Stomach (tissue), 8 donors: ENCODE measurements at regions not wholly inside any gene's neighbourhood (a gene's known extent, or its start where the extent isn't known, plus 50 kb on each side); places are given as distances from the start of the nearest gene placed in this dataset.

Experiments used
- DNase-seq, 2 donors: peaks; one replicate each; pipeline versions ENCODE4 v3.0.0 to v3.0.0-alpha.2; 2013 to 2019
- H3K27ac ChIP-seq, 5 donors: fragments of 200-600 bp in 4 of 5; sonication (generic) in 4 of 5; one replicate each; pipeline ENCODE4 v1.5.1; 2013 to 2019; ENCODE audit warnings: mild to moderate bottlenecking in 1 of 5, moderate library complexity in 1 of 5
- H3K27me3 ChIP-seq, 3 donors: fragments of 200-600 bp; sonication (generic); one replicate each; pipeline ENCODE4 v1.5.1; 2017 to 2019; ENCODE audit warnings: mixed run types in 1 of 3
- H3K36me3 ChIP-seq, 4 donors: fragments of 200-600 bp; sonication (generic); 1 replicate in 3 of 4; 2 replicates in 1 of 4; pipeline ENCODE4 v1.5.1; 2016 to 2019
- H3K4me1 ChIP-seq, 4 donors: fragments of 200-600 bp; sonication (generic); one replicate each; pipeline ENCODE4 v1.5.1; 2016 to 2019
- H3K4me3 ChIP-seq, 4 donors: fragments of 200-600 bp; sonication (generic) in 3 of 4; one replicate each; pipeline ENCODE4 v1.5.1; 2016 to 2019; ENCODE audit warnings: mild to moderate bottlenecking in 1 of 4
- H3K9me3 ChIP-seq, 4 donors: fragments of 200-600 bp; sonication (generic); one replicate each; pipeline ENCODE4 v1.5.1; 2016 to 2019
- CTCF ChIP-seq, 7 experiments: fragments of 450-650 bp in 4 of 7; fragments of 200-600 bp in 3 of 7; sonication (generic) in 3 of 7; IDR thresholded peaks; one replicate each; pipeline ENCODE4 v1.5.1; 2016 to 2019; ENCODE audit warnings: antibody characterized with exemption in 7 of 7, control low read depth in 2 of 7, mild to moderate bottlenecking in 1 of 7
- EP300 ChIP-seq: sonication (generic); formaldehyde crosslinking; IDR thresholded peaks from one replicate; pipeline ENCODE4 v1.6.1; 2017; ENCODE audit warnings: antibody characterized with exemption
- POLR2A ChIP-seq, 4 donors: fragments of 450-650 bp; IDR thresholded peaks; one replicate each; pipeline ENCODE4 v1.6.1; 2016; ENCODE audit warnings: antibody characterized with exemption in 4 of 4, control low read depth in 2 of 4, mild to moderate bottlenecking in 1 of 4, moderate library complexity in 1 of 4
- POLR2AphosphoS5 ChIP-seq, 3 donors: sonication (generic); formaldehyde crosslinking; IDR thresholded peaks; one replicate each; pipeline ENCODE4 v1.6.1; 2016; ENCODE audit warnings: antibody characterized with exemption in 3 of 3
- WGBS, 5 donors: extraction: QIAGEN DNeasy Blood & Tissue Kit in 3 of 5; methylation state at CpG; one replicate each; pipeline versions ENCODE4 v1.1.5 to v1.1.7; 2013 to 2018; 5-methylcytosine and 5-hydroxymethylcytosine counted together
- intact Hi-C: fragments of 100-400 bp; cut with DNase I; formaldehyde crosslinking; loops from one replicate; pipeline ENCODE4 v1.15.1; 2023; ENCODE audit warnings: low total_unique reads
- donor health status: healthy with polysubstance abuse.
- donor health status: Bipolar disorder and iron deficiency.
- donor health status: healthy.

- intact Hi-C loops = no loop called here
- Histone ChIP-seq H3K36me3 (no peaks in the 10 kb centered on the region), H3K27ac (no peak overlapping the region), H3K27me3 (no peaks in the 10 kb centered on the region), H3K4me1 (no peaks in the 10 kb centered on the region), H3K9me3 (no peaks in the 10 kb centered on the region), H3K4me3 (no peak overlapping the region)
- WGBS, 5 donors = 85 to 92% (median 86%) methylated on average over 2 of the region's 2 CpGs
- no peak for TF ChIP-seq POLR2AphosphoS5 (IDR thresholded peaks at IDR 0.05)
- TF ChIP-seq EP300 = no peak
- no peak for TF ChIP-seq POLR2A (IDR thresholded peaks at IDR 0.05)
- no peak for TF ChIP-seq CTCF (IDR thresholded peaks at IDR 0.05)
- DNase-seq = no peak
Measured at GRCh38 chr21:20334585-20334984, 663.6 kb upstream of the NCAM2 start.

GRCh38 chr21:20341431-20341830 lies 656.8 kb upstream of the NCAM2 start:
- WGBS, 5 donors = 66 to 80% (median 67%) methylated on average over 4 of the region's 4 CpGs
- intact Hi-C loops = no loop called here
- no peak overlapping the region for H3K27ac ChIP-seq

GRCh38 chr21:20343186-20343585 lies 655.0 kb upstream of the NCAM2 start:
- no peaks in the 10 kb centered on the region for H3K4me1 ChIP-seq
- no peak overlapping the region for H3K27ac ChIP-seq
- no peaks in the 10 kb centered on the region for H3K36me3 ChIP-seq
- H3K27me3 ChIP-seq = no peaks in the 10 kb centered on the region
- DNase-seq = no peak
- intact Hi-C loops = no loop called here
- H3K4me3 ChIP-seq = no peak overlapping the region
- TF ChIP-seq POLR2AphosphoS5 (IDR thresholded peaks at IDR 0.05) (no peak), EP300 (no peak), POLR2A (IDR thresholded peaks at IDR 0.05) (no peak), CTCF (IDR thresholded peaks at IDR 0.05) (no peak)
- 86 to 92% (median 89%) methylated on average over 5 of the region's 5 CpGs for WGBS, 5 donors
- peaks cover 0 to 5% (median 0%) of the 10 kb centered on the region in 4 donors for H3K9me3 ChIP-seq

More at GRCh38 chr21:20341431-20341830, 656.8 kb upstream of the NCAM2 start:
- TF ChIP-seq POLR2A (IDR thresholded peaks at IDR 0.05) (no peak), EP300 (no peak), POLR2AphosphoS5 (IDR thresholded peaks at IDR 0.05) (no peak), CTCF (IDR thresholded peaks at IDR 0.05) (no peak)
- Histone ChIP-seq H3K4me1 (no peaks in the 10 kb centered on the region), H3K9me3 (no peaks in the 10 kb centered on the region), H3K36me3 (no peaks in the 10 kb centered on the region), H3K27me3 (no peaks in the 10 kb centered on the region), H3K4me3 (no peak overlapping the region)
- DNase-seq = no peak

DNA sequence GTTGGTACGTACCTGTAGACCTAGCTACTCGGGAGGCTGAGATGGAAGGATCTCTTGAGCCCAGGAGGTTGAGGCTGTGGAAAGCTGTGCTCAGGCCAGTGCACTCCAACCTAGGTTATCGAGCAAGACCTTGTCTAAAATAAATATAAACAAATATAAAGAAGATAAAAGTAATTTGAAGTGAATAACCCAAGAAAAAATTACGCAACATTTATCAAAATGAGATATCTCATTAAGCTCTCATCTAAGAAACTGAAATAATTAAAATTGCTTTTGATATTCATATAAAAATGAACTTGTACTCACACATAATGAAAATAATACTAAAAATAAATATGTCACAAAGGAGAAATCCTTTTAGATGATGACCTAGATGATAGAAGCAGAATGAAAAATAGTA lies 647.1 kb upstream of the NCAM2 start:
- H3K4me1 ChIP-seq = no peaks in the 10 kb centered on the region
- H3K27me3 ChIP-seq = no peaks in the 10 kb centered on the region
- no peak overlapping the region for H3K4me3 ChIP-seq
- peaks cover 0 to 5% (median 0%) of the 10 kb centered on the region in 4 donors for H3K9me3 ChIP-seq
- no peak overlapping the region for H3K27ac ChIP-seq
- H3K36me3 ChIP-seq = no peaks in the 10 kb centered on the region
- intact Hi-C loops = no loop called here
- DNase-seq = no peak
- no peak for TF ChIP-seq POLR2A (IDR thresholded peaks at IDR 0.05)
- TF ChIP-seq POLR2AphosphoS5 (IDR thresholded peaks at IDR 0.05) = no peak
- TF ChIP-seq CTCF (IDR thresholded peaks at IDR 0.05) = no peak
- no peak for TF ChIP-seq EP300
- 54 to 74% (median 62%) methylated on average over 4 of the region's 4 CpGs for WGBS, 5 donors
